ENCODE measurements at regions not wholly inside any gene's neighbourhood (a gene's known extent, or its start where the extent isn't known, plus 50 kb on each side); places are given as distances from the start of the nearest gene placed in this dataset.

- H3K27ac ChIP-seq (ENCODE audit: insufficient read depth, low read length), result no peak overlapping the region
- H3K79me2 ChIP-seq (ENCODE audit: control insufficient read depth, insufficient read depth, low read length), result no peaks in the 10 kb centered on the region
- no peak for DNase-seq (ENCODE audit: low read depth in 2 of 2)
- no peak overlapping the region for H2AFZ ChIP-seq (ENCODE audit: low read length)
- TF ChIP-seq CTCF (conservative IDR thresholded peaks at IDR 0.05 in 1 of 2, IDR thresholded peaks at IDR 0.05 in 1 of 2; ENCODE audit: low read depth in 1 of 2, low read length in 2 of 2) (no peak), EZH2 (IDR thresholded peaks at IDR 0.05; ENCODE audit: low read length, missing control alignments) (no peak)
- no peak overlapping the region for H3K4me2 ChIP-seq (ENCODE audit: extremely low read depth, insufficient read depth, low read length)
- no peaks in the 10 kb centered on the region for H3K4me1 ChIP-seq (ENCODE audit: control insufficient read depth, extremely low read depth, insufficient read depth, low read length)
- no peaks in the 10 kb centered on the region for H3K27me3 ChIP-seq (ENCODE audit: control insufficient read depth, insufficient read depth, low read length)
- H4K20me1 ChIP-seq (ENCODE audit: control insufficient read depth, extremely low read depth, insufficient read depth, low read length), result no peaks in the 10 kb centered on the region
- no peaks in the 10 kb centered on the region for H3K36me3 ChIP-seq (ENCODE audit: control insufficient read depth, insufficient read depth, low read length)
- no peak overlapping the region for H3K4me3 ChIP-seq (replicated peaks in 1 of 4; ENCODE audit: control extremely low read depth in 1 of 4, insufficient read depth in 1 of 4, low read depth in 3 of 4, low read length in 4 of 4)
- no peaks in the 10 kb centered on the region for H3K9me3 ChIP-seq (ENCODE audit: control insufficient read depth, insufficient read depth, low read depth, low read length)
- no peak overlapping the region for H3K9ac ChIP-seq (ENCODE audit: insufficient read depth, low read length)
Observed at GRCh38 chr6:23608931-23609435, 517.0 kb upstream of the NRSN1 start.

GRCh38 chr6:23611776-23612381 lies 514.1 kb upstream of the NRSN1 start:
- Histone ChIP-seq H4K20me1 (ENCODE audit: control insufficient read depth, extremely low read depth, insufficient read depth, low read length) (no peaks in the 10 kb centered on the region), H3K4me3 (replicated peaks in 1 of 4; ENCODE audit: control extremely low read depth in 1 of 4, insufficient read depth in 1 of 4, low read depth in 3 of 4, low read length in 4 of 4) (no peak overlapping the region), H3K27me3 (ENCODE audit: control insufficient read depth, insufficient read depth, low read length) (no peaks in the 10 kb centered on the region), H3K4me2 (ENCODE audit: extremely low read depth, insufficient read depth, low read length) (no peak overlapping the region), H3K9me3 (ENCODE audit: control insufficient read depth, insufficient read depth, low read depth, low read length) (no peaks in the 10 kb centered on the region), H3K36me3 (ENCODE audit: control insufficient read depth, insufficient read depth, low read length) (no peaks in the 10 kb centered on the region), H3K27ac (ENCODE audit: insufficient read depth, low read length) (no peak overlapping the region), H2AFZ (ENCODE audit: low read length) (no peak overlapping the region), H3K9ac (ENCODE audit: insufficient read depth, low read length) (no peak overlapping the region), H3K79me2 (ENCODE audit: control insufficient read depth, insufficient read depth, low read length) (no peaks in the 10 kb centered on the region), H3K4me1 (ENCODE audit: control insufficient read depth, extremely low read depth, insufficient read depth, low read length) (no peaks in the 10 kb centered on the region)
- no peak for TF ChIP-seq CTCF (conservative IDR thresholded peaks at IDR 0.05 in 1 of 2, IDR thresholded peaks at IDR 0.05 in 1 of 2; ENCODE audit: low read depth in 1 of 2, low read length in 2 of 2)
- no peak for TF ChIP-seq EZH2 (IDR thresholded peaks at IDR 0.05; ENCODE audit: low read length, missing control alignments)
- DNase-seq (ENCODE audit: low read depth in 2 of 2), result no peak

- no peaks in the 10 kb centered on the region for H3K79me2 ChIP-seq (ENCODE audit: control insufficient read depth, insufficient read depth, low read length)
- no peak overlapping the region for H2AFZ ChIP-seq (ENCODE audit: low read length)
- no peaks in the 10 kb centered on the region for H3K27me3 ChIP-seq (ENCODE audit: control insufficient read depth, insufficient read depth, low read length)
- TF ChIP-seq CTCF (conservative IDR thresholded peaks at IDR 0.05 in 1 of 2, IDR thresholded peaks at IDR 0.05 in 1 of 2; ENCODE audit: low read depth in 1 of 2, low read length in 2 of 2) (no peak), EZH2 (IDR thresholded peaks at IDR 0.05; ENCODE audit: low read length, missing control alignments) (no peak)
- no peak overlapping the region for H3K4me2 ChIP-seq (ENCODE audit: extremely low read depth, insufficient read depth, low read length)
- H3K9ac ChIP-seq (ENCODE audit: insufficient read depth, low read length), result no peak overlapping the region
- H3K4me3 ChIP-seq (replicated peaks in 1 of 4; ENCODE audit: control extremely low read depth in 1 of 4, insufficient read depth in 1 of 4, low read depth in 3 of 4, low read length in 4 of 4), result no peak overlapping the region
- H3K27ac ChIP-seq (ENCODE audit: insufficient read depth, low read length), result no peak overlapping the region
- no peaks in the 10 kb centered on the region for H3K36me3 ChIP-seq (ENCODE audit: control insufficient read depth, insufficient read depth, low read length)
- H3K9me3 ChIP-seq (ENCODE audit: control insufficient read depth, insufficient read depth, low read depth, low read length), result no peaks in the 10 kb centered on the region
- no peaks in the 10 kb centered on the region for H3K4me1 ChIP-seq (ENCODE audit: control insufficient read depth, extremely low read depth, insufficient read depth, low read length)
- no peaks in the 10 kb centered on the region for H4K20me1 ChIP-seq (ENCODE audit: control insufficient read depth, extremely low read depth, insufficient read depth, low read length)
- DNase-seq (ENCODE audit: low read depth in 2 of 2), result no peak
Observed at GRCh38 chr6:23618366-23618765, 507.6 kb upstream of the NRSN1 start.
